ENCODE measurements at regions not wholly inside any gene's neighbourhood (a gene's known extent, or its start where the extent isn't known, plus 50 kb on each side); places are given as distances from the start of the nearest gene placed in this dataset.

DNA sequence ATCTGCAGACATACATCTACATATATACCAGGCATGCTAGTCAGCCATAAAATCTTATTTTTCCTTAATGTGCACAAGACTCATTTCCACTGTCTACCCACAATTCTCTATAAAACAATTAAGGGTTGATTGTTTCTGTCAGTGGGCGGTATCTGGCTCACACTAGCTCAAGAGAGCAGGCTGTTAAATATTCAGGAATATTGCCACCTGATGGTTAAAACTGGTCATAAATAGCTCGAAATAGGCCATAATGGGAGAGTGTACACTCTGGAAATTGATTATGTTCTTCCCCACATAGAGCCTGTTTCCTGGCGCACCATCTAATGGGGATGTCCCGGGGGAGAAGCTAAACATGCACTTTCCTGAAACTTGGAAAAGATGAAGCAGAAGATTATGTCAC is 620.6 kb upstream of the ANKRD30A start:
- H3K4me3 ChIP-seq (ENCODE audit: insufficient read depth, low read depth, low read length), result no peak overlapping the region
- no peak for FAIRE-seq

DNA sequence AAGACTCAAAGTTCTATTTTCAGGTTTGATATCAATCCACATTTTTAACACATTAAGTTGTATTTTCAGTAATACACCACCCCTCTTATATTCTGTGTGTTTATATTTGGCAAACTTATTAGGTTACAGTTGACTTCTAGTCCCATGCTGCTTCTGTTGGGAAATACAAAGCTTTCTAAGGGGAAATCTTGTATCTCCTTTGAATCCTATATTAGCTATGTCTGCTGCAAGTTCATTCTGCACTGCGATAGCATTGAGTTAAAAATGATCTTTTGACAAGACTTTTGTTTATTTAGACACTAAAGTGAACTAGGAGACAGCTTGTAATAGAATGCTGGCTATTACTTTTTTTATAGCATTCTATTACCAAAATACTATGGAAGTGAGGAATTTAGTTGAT is 625.1 kb upstream of the ANKRD30A start:
- Mint-ChIP-seq H3K4me1 (ENCODE audit: low read depth, unreplicated experiment) (no peaks in the 10 kb centered on the region), H3K27me3 (ENCODE audit: low read depth, unreplicated experiment) (no peaks in the 10 kb centered on the region), H3K4me3 (ENCODE audit: unreplicated experiment) (no peak overlapping the region), H3K9me3 (ENCODE audit: unreplicated experiment) (no peaks in the 10 kb centered on the region), H3K27ac (ENCODE audit: unreplicated experiment) (no peak overlapping the region), H3K36me3 (ENCODE audit: low read depth, unreplicated experiment) (no peaks in the 10 kb centered on the region)
- no peak overlapping the region for H2AFZ ChIP-seq (ENCODE audit: low read depth, low read length)
- no peaks in the 10 kb centered on the region for H3K9me3 ChIP-seq (ENCODE audit: insufficient read depth, low read depth, low read length)
- DNase-seq (ENCODE audit: low read depth) (no peak), FAIRE-seq (no peak)
- no peak overlapping the region for H3K9ac ChIP-seq (ENCODE audit: low read length)
- no peak for TF ChIP-seq EZH2 (IDR thresholded peaks at IDR 0.05; ENCODE audit: insufficient read depth, low read length)
- TF ChIP-seq, protein P1, sequence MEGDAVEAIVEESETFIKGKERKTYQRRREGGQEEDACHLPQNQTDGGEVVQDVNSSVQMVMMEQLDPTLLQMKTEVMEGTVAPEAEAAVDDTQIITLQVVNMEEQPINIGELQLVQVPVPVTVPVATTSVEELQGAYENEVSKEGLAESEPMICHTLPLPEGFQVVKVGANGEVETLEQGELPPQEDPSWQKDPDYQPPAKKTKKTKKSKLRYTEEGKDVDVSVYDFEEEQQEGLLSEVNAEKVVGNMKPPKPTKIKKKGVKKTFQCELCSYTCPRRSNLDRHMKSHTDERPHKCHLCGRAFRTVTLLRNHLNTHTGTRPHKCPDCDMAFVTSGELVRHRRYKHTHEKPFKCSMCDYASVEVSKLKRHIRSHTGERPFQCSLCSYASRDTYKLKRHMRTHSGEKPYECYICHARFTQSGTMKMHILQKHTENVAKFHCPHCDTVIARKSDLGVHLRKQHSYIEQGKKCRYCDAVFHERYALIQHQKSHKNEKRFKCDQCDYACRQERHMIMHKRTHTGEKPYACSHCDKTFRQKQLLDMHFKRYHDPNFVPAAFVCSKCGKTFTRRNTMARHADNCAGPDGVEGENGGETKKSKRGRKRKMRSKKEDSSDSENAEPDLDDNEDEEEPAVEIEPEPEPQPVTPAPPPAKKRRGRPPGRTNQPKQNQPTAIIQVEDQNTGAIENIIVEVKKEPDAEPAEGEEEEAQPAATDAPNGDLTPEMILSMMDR (IDR thresholded peaks at IDR 0.05; ENCODE audit: insufficient read depth, low read depth, low read length), result no peak
- no peak overlapping the region for H3K4me3 ChIP-seq (ENCODE audit: insufficient read depth, low read depth, low read length)
- no peaks in the 10 kb centered on the region for H3K79me2 ChIP-seq (ENCODE audit: insufficient read depth, low read length)
- H4K20me1 ChIP-seq (ENCODE audit: insufficient read depth, low read length), result no peaks in the 10 kb centered on the region
- H3K36me3 ChIP-seq (ENCODE audit: insufficient read depth, low read length), result no peaks in the 10 kb centered on the region
- no peak overlapping the region for H3K4me2 ChIP-seq (ENCODE audit: low read length)
- H3K27ac ChIP-seq (ENCODE audit: low read depth, low read length), result no peak overlapping the region
- no peaks in the 10 kb centered on the region for H3K4me1 ChIP-seq (ENCODE audit: insufficient read depth, low read length)
- H3K27me3 ChIP-seq (ENCODE audit: insufficient read depth, low read length), result no peaks in the 10 kb centered on the region

More for the DNA sequence above, 620.6 kb upstream of the ANKRD30A start:
- H3K4me2 ChIP-seq (ENCODE audit: low read length), result no peak overlapping the region
- H3K4me1 Mint-ChIP-seq (ENCODE audit: low read depth, unreplicated experiment), result peaks cover 5% of the 10 kb centered on the region
- no peaks in the 10 kb centered on the region for H3K79me2 ChIP-seq (ENCODE audit: insufficient read depth, low read length)
- no peaks in the 10 kb centered on the region for H3K27me3 Mint-ChIP-seq (ENCODE audit: low read depth, unreplicated experiment)
- H3K36me3 ChIP-seq (ENCODE audit: insufficient read depth, low read length), result no peaks in the 10 kb centered on the region
- DNase-seq (ENCODE audit: low read depth), result no peak
- no peak overlapping the region for H3K9ac ChIP-seq (ENCODE audit: low read length)
- H3K4me3 Mint-ChIP-seq (ENCODE audit: unreplicated experiment), result no peak overlapping the region
- no peaks in the 10 kb centered on the region for H3K9me3 ChIP-seq (ENCODE audit: insufficient read depth, low read depth, low read length)
- H3K27ac ChIP-seq (ENCODE audit: low read depth, low read length), result no peak overlapping the region
- H3K27me3 ChIP-seq (ENCODE audit: insufficient read depth, low read length), result no peaks in the 10 kb centered on the region
- H3K27ac Mint-ChIP-seq (ENCODE audit: unreplicated experiment), result no peak overlapping the region
- no peaks in the 10 kb centered on the region for H4K20me1 ChIP-seq (ENCODE audit: insufficient read depth, low read length)
- H3K36me3 Mint-ChIP-seq (ENCODE audit: low read depth, unreplicated experiment), result no peaks in the 10 kb centered on the region
- TF ChIP-seq, protein P1 (IDR thresholded peaks at IDR 0.05; ENCODE audit: insufficient read depth, low read depth, low read length), result no peak
- no peak for TF ChIP-seq EZH2 (IDR thresholded peaks at IDR 0.05; ENCODE audit: insufficient read depth, low read length)
- no peak overlapping the region for H2AFZ ChIP-seq (ENCODE audit: low read depth, low read length)
- no peaks in the 10 kb centered on the region for H3K9me3 Mint-ChIP-seq (ENCODE audit: unreplicated experiment)
- H3K4me1 ChIP-seq (ENCODE audit: insufficient read depth, low read length), result no peaks in the 10 kb centered on the region

DNA sequence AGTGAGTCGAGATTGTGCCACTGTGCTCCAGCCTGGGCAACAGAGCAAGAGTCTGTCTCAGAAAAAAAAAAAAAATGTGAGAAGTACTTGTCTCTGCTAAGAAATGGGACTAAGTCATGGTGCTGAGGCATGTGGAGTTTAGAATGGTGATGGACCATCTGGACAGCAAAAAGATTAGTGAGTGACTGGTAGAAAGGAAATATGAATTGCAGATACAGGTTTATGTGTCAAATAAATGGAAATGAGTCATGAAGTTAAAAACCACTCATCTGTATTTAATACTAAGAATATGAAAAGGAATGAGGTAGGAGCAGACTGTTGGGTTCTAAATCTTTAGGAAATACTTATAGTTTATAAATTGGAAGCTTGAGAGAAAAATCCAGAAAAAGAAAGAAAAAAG is 625.7 kb upstream of the ANKRD30A start:
- no peaks in the 10 kb centered on the region for H3K27me3 Mint-ChIP-seq (ENCODE audit: low read depth, unreplicated experiment)
- H3K4me3 Mint-ChIP-seq (ENCODE audit: unreplicated experiment), result no peak overlapping the region
- peak; percentile 43 for DNase-seq (ENCODE audit: low read depth)

More for the DNA sequence above, 625.7 kb upstream of the ANKRD30A start:
- Mint-ChIP-seq H3K9me3 (ENCODE audit: unreplicated experiment) (no peaks in the 10 kb centered on the region), H3K4me1 (ENCODE audit: low read depth, unreplicated experiment) (peaks cover 2% of the 10 kb centered on the region), H3K36me3 (ENCODE audit: low read depth, unreplicated experiment) (no peaks in the 10 kb centered on the region), H3K27ac (ENCODE audit: unreplicated experiment) (no peak overlapping the region)
- H3K27ac ChIP-seq (ENCODE audit: low read depth, low read length), result no peak overlapping the region
- peak; percentile 29 for FAIRE-seq
- peaks cover 1% of the 10 kb centered on the region for H3K4me1 ChIP-seq (ENCODE audit: insufficient read depth, low read length)
- H2AFZ ChIP-seq (ENCODE audit: low read depth, low read length), result no peak overlapping the region
- no peaks in the 10 kb centered on the region for H4K20me1 ChIP-seq (ENCODE audit: insufficient read depth, low read length)
- H3K9me3 ChIP-seq (ENCODE audit: insufficient read depth, low read depth, low read length), result no peaks in the 10 kb centered on the region
- no peaks in the 10 kb centered on the region for H3K36me3 ChIP-seq (ENCODE audit: insufficient read depth, low read length)
- no peak overlapping the region for H3K4me2 ChIP-seq (ENCODE audit: low read length)
- H3K27me3 ChIP-seq (ENCODE audit: insufficient read depth, low read length), result no peaks in the 10 kb centered on the region
- H3K4me3 ChIP-seq (ENCODE audit: insufficient read depth, low read depth, low read length), result no peak overlapping the region
- no peaks in the 10 kb centered on the region for H3K79me2 ChIP-seq (ENCODE audit: insufficient read depth, low read length)
- H3K9ac ChIP-seq (ENCODE audit: low read length), result no peak overlapping the region
- TF ChIP-seq, protein P1 (IDR thresholded peaks at IDR 0.05; ENCODE audit: insufficient read depth, low read depth, low read length), result no peak
- no peak for TF ChIP-seq EZH2 (IDR thresholded peaks at IDR 0.05; ENCODE audit: insufficient read depth, low read length)

Data from astrocyte (in vitro differentiated cells and primary cell).